ENCODE measurements at regions not wholly inside any gene's neighbourhood (a gene's known extent, or its start where the extent isn't known, plus 50 kb on each side); places are given as distances from the start of the nearest gene placed in this dataset.

DNA sequence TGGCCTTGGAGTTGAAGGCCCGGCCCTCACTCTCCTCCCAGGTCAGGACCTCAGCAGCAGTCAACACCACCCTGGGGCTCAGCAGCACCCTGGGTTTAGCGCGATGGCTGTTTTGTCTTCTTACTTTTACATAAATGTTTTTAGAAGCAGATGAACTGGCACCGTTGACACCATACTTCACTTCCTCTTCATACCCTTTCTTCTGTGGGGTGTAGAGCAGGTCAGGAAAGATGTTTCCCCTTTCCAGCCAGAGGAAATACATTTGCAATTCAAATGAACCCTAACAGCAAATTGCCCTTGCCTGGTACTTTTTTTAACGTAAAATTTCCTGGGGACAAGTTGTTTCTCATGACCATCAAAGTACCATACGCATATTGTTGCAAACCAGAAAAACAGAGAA, 54.7 kb upstream of the SNX9 start:
- TF ChIP-seq POLR2A (IDR thresholded peaks at IDR 0.05) (no peak), CTCF (IDR thresholded peaks at IDR 0.05) (no peak)
